Prostate gland (tissue), 2 donors: ENCODE measurements at regions not wholly inside any gene's neighbourhood (a gene's known extent, or its start where the extent isn't known, plus 50 kb on each side); places are given as distances from the start of the nearest gene placed in this dataset.

ENCODE experiments used
- DNase-seq: peaks from one replicate; pipeline ENCODE4 v3.0.0-alpha.2; 2019; ENCODE audit warnings: low spot score
- H3K27ac ChIP-seq, 2 donors: fragments of 200-600 bp; sonication (generic); 2 replicates each; pipeline ENCODE4 v1.5.1; 2017 to 2019
- H3K27me3 ChIP-seq: fragments of 200-600 bp; sonication (generic); replicated peaks from 2 replicates; pipeline ENCODE4 v1.5.1; 2019; ENCODE audit not compliant: insufficient read depth
- H3K36me3 ChIP-seq, 2 donors: fragments of 200-600 bp; sonication (generic); 1 replicate in 1 of 2; 2 replicates in 1 of 2; pipeline versions ENCODE4 v1.5.1 to v1.8.1; 2017 to 2019
- H3K4me1 ChIP-seq: fragments of 200-600 bp; sonication (generic); replicated peaks from 2 replicates; pipeline ENCODE4 v1.5.1; 2019
- H3K4me3 ChIP-seq, 2 donors: fragments of 200-600 bp; sonication (generic); 2 replicates each; pipeline ENCODE4 v1.5.1; 2017 to 2019
- H3K9me3 ChIP-seq: fragments of 200-600 bp; sonication (generic); 2 replicates; pipeline ENCODE4 v1.5.1; 2017
- CTCF ChIP-seq, 4 experiments: fragments of 200-600 bp in 2 of 4; fragments of 450-650 bp in 2 of 4; sonication (generic) in 2 of 4; IDR thresholded peaks; 1 replicate in 3 of 4; 2 replicates in 1 of 4; pipeline ENCODE4 v1.5.1; 2016 to 2019; ENCODE audit warnings: antibody characterized with exemption in 4 of 4, mild to moderate bottlenecking in 2 of 4, moderate library complexity in 2 of 4
- POLR2A ChIP-seq: fragments of 450-650 bp; IDR thresholded peaks from one replicate; pipeline ENCODE4 v1.6.1; 2016; ENCODE audit warnings: antibody characterized with exemption, mild to moderate bottlenecking
- POLR2AphosphoS5 ChIP-seq: sonication (generic); formaldehyde crosslinking; IDR thresholded peaks from one replicate; pipeline ENCODE4 v1.6.1; 2017; ENCODE audit warnings: antibody characterized with exemption
- WGBS: methylation state at CpG from one replicate; pipeline ENCODE4 v1.1.5; 2018; 5-methylcytosine and 5-hydroxymethylcytosine counted together
- intact Hi-C: fragments of 100-400 bp; cut with DNase I; formaldehyde crosslinking; loops from one replicate; pipeline ENCODE4 v1.14.2; 2022

GRCh38 chr7:25656071-25656470 is 427.8 kb upstream of the NPVF start:
- 60% methylated on average over 1 of the region's 1 CpG for WGBS
- H3K27me3 ChIP-seq = no peaks in the 10 kb centered on the region
- no peaks in the 10 kb centered on the region for H3K36me3 ChIP-seq
- TF ChIP-seq CTCF (IDR thresholded peaks at IDR 0.05) (no peak), POLR2A (no peak), POLR2AphosphoS5 (no peak)
- H3K27ac ChIP-seq = no peak overlapping the region
- no peak for DNase-seq
- no peaks in the 10 kb centered on the region for H3K4me1 ChIP-seq
- no peaks in the 10 kb centered on the region for H3K9me3 ChIP-seq
- intact Hi-C loops = loop anchor here (5.0 kb wide), 1 partner anchor 34 kb away; no protein-coding TSS in a partner anchor
- no peak overlapping the region for H3K4me3 ChIP-seq

GRCh38 chr7:25656581-25657026 is 428.3 kb upstream of the NPVF start:
- no peaks in the 10 kb centered on the region for H3K4me1 ChIP-seq
- no peak overlapping the region for H3K4me3 ChIP-seq
- H3K27me3 ChIP-seq = no peaks in the 10 kb centered on the region
- no peaks in the 10 kb centered on the region for H3K36me3 ChIP-seq
- H3K9me3 ChIP-seq = no peaks in the 10 kb centered on the region
- WGBS = 9% methylated on average over 3 of the region's 3 CpGs
- no peak for TF ChIP-seq POLR2A
- no peak for TF ChIP-seq CTCF (IDR thresholded peaks at IDR 0.05)
- TF ChIP-seq POLR2AphosphoS5 = no peak
- intact Hi-C loops = loop anchor here (5.0 kb wide), 1 partner anchor 34 kb away; no protein-coding TSS in a partner anchor
- DNase-seq = no peak
- H3K27ac ChIP-seq = no peak overlapping the region

- H3K27me3 ChIP-seq = no peaks in the 10 kb centered on the region
- H3K9me3 ChIP-seq = no peaks in the 10 kb centered on the region
- H3K4me1 ChIP-seq = no peaks in the 10 kb centered on the region
- intact Hi-C loops = loop anchor here (5.0 kb wide), 1 partner anchor 36 kb away; no protein-coding TSS in a partner anchor
- DNase-seq = no peak
- no peak overlapping the region for H3K27ac ChIP-seq
- no peaks in the 10 kb centered on the region for H3K36me3 ChIP-seq
- TF ChIP-seq POLR2A (no peak), POLR2AphosphoS5 (no peak), CTCF (IDR thresholded peaks at IDR 0.05) (no peak)
- H3K4me3 ChIP-seq = no peak overlapping the region
These were observed 430.1 kb upstream of the NPVF start for GRCh38 chr7:25658375-25658774.

- DNase-seq = no peak
- H3K4me1 ChIP-seq = no peaks in the 10 kb centered on the region
- 49% methylated on average over 6 of the region's 6 CpGs for WGBS
These were observed 431.6 kb upstream of the NPVF start for GRCh38 chr7:25659841-25660240.

More at GRCh38 chr7:25659841-25660240, 431.6 kb upstream of the NPVF start:
- H3K9me3 ChIP-seq = no peaks in the 10 kb centered on the region
- H3K27me3 ChIP-seq = no peaks in the 10 kb centered on the region
- no peak overlapping the region for H3K27ac ChIP-seq
- intact Hi-C loops = loop anchor here (5.0 kb wide), 1 partner anchor 38 kb away; no protein-coding TSS in a partner anchor
- H3K36me3 ChIP-seq = no peaks in the 10 kb centered on the region
- TF ChIP-seq POLR2AphosphoS5 (no peak), CTCF (IDR thresholded peaks at IDR 0.05) (no peak), POLR2A (no peak)
- no peak overlapping the region for H3K4me3 ChIP-seq
